GM12878 (cell line): ENCODE measurements at regions not wholly inside any gene's neighbourhood (a gene's known extent, or its start where the extent isn't known, plus 50 kb on each side); places are given as distances from the start of the nearest gene placed in this dataset.

Experiments
- IKZF1 ChIP-seq: fragments of 450-650 bp; conservative IDR thresholded peaks from 2 replicates; pipeline ENCODE4 v1.6.1; 2017; ENCODE audit warnings: antibody characterized with exemption, mild to moderate bottlenecking
- MYC ChIP-seq: IDR thresholded peaks from 2 replicates; pipeline ENCODE4 v1.6.1; 2011; ENCODE audit warnings: mild to moderate bottlenecking, low read length, moderate library complexity, inconsistent platforms; ENCODE audit not compliant: insufficient read depth, insufficient replicate concordance, insufficient read length, severe bottlenecking
- RAD21 ChIP-seq: IDR thresholded peaks from 2 replicates; pipeline ENCODE4 v1.6.1; 2011; ENCODE audit warnings: mild to moderate bottlenecking, low read depth, low read length, moderate library complexity; ENCODE audit not compliant: insufficient read depth
- SMC3 ChIP-seq: IDR thresholded peaks from 2 replicates; pipeline ENCODE4 v1.6.1; 2011; ENCODE audit warnings: low read length, improper control_type of control experiment, borderline replicate concordance
- STAT3 ChIP-seq: IDR thresholded peaks from 2 replicates; pipeline ENCODE4 v1.6.1; 2011; ENCODE audit warnings: low read depth, low read length, improper control_type of control experiment
- SUPT20H ChIP-seq: IDR thresholded peaks from 2 replicates; pipeline ENCODE4 v1.6.1; 2011; ENCODE audit warnings: low read depth, mild to moderate bottlenecking, low read length, moderate library complexity, borderline replicate concordance; ENCODE audit not compliant: control insufficient read depth
- TF ChIP-seq, protein P1 (sequence below), 3 experiments: IDR thresholded peaks in 2 of 3; conservative IDR thresholded peaks in 1 of 3; 2 replicates each; pipeline ENCODE4 v1.5.1; 2011; ENCODE audit warnings: low read depth in 3 of 3, low read length in 3 of 3, mild to moderate bottlenecking in 3 of 3, control low read depth in 2 of 3, moderate library complexity in 2 of 3, inconsistent platforms in 1 of 3, mixed read lengths in 1 of 3; ENCODE audit not compliant: control insufficient read depth in 2 of 3, insufficient read depth in 1 of 3; ENCODE audit errors: extremely low read depth in 1 of 3

DNA sequence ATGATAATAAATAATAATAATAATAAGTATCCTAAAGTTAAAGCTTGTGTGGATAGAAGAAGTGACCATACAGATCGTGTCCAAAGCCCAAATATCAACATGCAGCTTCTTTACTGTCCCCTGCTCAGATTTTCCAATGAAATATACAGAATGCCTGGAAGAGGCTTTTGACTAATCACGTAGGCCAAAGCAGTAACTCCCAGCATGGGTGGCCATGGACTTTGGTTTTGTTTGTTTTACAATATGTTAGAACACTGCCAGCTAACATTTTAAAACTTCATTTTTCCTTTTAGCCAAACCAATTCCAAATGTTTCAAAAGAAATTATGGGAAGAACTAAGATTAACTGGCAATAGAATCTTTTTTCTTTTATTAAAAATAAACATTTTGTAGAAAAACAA, 400.0 kb upstream of the FLRT2 start:
- TF ChIP-seq STAT3 (no peak), IKZF1 (no peak), SMC3 (no peak), SUPT20H (no peak), RAD21 (no peak), MYC (no peak)
- TF ChIP-seq, protein P1, sequence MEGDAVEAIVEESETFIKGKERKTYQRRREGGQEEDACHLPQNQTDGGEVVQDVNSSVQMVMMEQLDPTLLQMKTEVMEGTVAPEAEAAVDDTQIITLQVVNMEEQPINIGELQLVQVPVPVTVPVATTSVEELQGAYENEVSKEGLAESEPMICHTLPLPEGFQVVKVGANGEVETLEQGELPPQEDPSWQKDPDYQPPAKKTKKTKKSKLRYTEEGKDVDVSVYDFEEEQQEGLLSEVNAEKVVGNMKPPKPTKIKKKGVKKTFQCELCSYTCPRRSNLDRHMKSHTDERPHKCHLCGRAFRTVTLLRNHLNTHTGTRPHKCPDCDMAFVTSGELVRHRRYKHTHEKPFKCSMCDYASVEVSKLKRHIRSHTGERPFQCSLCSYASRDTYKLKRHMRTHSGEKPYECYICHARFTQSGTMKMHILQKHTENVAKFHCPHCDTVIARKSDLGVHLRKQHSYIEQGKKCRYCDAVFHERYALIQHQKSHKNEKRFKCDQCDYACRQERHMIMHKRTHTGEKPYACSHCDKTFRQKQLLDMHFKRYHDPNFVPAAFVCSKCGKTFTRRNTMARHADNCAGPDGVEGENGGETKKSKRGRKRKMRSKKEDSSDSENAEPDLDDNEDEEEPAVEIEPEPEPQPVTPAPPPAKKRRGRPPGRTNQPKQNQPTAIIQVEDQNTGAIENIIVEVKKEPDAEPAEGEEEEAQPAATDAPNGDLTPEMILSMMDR (IDR thresholded peaks at IDR 0.05 in 2 of 3, conservative IDR thresholded peaks at IDR 0.05 in 1 of 3; ENCODE audit: control insufficient read depth in 2 of 3, extremely low read depth in 1 of 3, insufficient read depth in 1 of 3, low read depth in 3 of 3, low read length in 3 of 3) = no peak
